Activated T-helper 17 cell treated with anti-CD3 and anti-CD28 coated beads, Interleukin-2, amount 50 U/mL, for 72 hours (primary cell): ENCODE measurements at regions not wholly inside any gene's neighbourhood (a gene's known extent, or its start where the extent isn't known, plus 50 kb on each side); places are given as distances from the start of the nearest gene placed in this dataset.

Experiments used
- ATAC-seq: fragments of 150-1000 bp; cut with Tn5 transposase; replicated peaks from 2 replicates; pipeline ENCODE4 v1.10.0; 2021; ENCODE audit warnings: mild to moderate bottlenecking, moderate library complexity
- H3K27ac Mint-ChIP-seq: one replicate; pipeline ENCODE4 v1.8.0; 2022; ENCODE audit warnings: mixed read lengths
- H3K27me3 Mint-ChIP-seq: one replicate; pipeline ENCODE4 v1.8.0; 2022; ENCODE audit warnings: mixed read lengths
- H3K36me3 Mint-ChIP-seq: one replicate; pipeline ENCODE4 v1.8.0; 2022; ENCODE audit warnings: low read depth, mild to moderate bottlenecking, mixed read lengths
- H3K4me1 Mint-ChIP-seq: one replicate; pipeline ENCODE4 v1.8.0; 2022; ENCODE audit warnings: mixed read lengths
- H3K4me3 Mint-ChIP-seq: one replicate; pipeline ENCODE4 v1.8.0; 2022; ENCODE audit warnings: mild to moderate bottlenecking, mixed read lengths
- H3K9me3 Mint-ChIP-seq: one replicate; pipeline ENCODE4 v1.8.0; 2022; ENCODE audit warnings: mixed read lengths

GRCh38 chr2:226680719-226681118, 118.9 kb downstream of the IRS1 start:
- H3K27me3 Mint-ChIP-seq, result peaks cover 4% of the 10 kb centered on the region
- no peak for ATAC-seq
- H3K4me1 Mint-ChIP-seq, result peaks cover 5% of the 10 kb centered on the region
- H3K4me3 Mint-ChIP-seq, result no peak overlapping the region
- no peaks in the 10 kb centered on the region for H3K9me3 Mint-ChIP-seq
- H3K27ac Mint-ChIP-seq, result no peak overlapping the region
- H3K36me3 Mint-ChIP-seq, result no peaks in the 10 kb centered on the region

DNA sequence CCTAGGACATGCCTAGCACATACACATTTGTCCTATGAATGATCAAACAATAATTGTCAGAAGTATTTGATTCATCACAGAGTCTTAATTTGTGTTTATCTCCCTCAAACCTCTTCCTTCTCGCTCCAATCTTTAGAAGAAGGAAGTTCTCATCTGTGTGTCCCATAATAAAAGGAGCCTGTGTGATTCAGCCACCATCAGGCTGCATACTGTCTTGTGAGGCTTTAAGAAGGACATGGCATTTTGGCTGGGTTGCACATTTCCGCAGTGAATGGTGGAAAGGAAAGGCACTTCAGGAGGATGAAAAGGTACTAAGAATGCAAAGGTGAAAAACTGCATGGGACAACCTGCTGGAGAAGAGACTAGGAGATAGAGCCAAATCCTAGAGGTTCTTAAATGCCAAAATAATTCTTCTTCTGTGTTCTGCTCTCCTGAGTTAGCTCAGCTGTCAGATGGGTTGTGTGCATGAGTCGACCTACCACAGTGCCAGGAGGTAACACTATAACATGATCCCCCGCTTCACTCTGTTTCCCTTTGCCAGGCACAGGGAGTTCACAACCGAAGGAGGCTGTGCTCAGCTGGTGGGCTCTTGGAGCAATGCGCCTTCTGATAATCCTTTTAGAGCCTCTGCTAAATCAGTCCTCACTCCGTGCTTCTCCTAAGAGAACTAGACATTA, 120.1 kb downstream of the IRS1 start:
- Mint-ChIP-seq H3K4me1 (no peaks in the 10 kb centered on the region), H3K27me3 (peaks cover 7% of the 10 kb centered on the region), H3K36me3 (no peaks in the 10 kb centered on the region), H3K4me3 (no peak overlapping the region), H3K9me3 (no peaks in the 10 kb centered on the region), H3K27ac (no peak overlapping the region)
- ATAC-seq, result no peak

DNA sequence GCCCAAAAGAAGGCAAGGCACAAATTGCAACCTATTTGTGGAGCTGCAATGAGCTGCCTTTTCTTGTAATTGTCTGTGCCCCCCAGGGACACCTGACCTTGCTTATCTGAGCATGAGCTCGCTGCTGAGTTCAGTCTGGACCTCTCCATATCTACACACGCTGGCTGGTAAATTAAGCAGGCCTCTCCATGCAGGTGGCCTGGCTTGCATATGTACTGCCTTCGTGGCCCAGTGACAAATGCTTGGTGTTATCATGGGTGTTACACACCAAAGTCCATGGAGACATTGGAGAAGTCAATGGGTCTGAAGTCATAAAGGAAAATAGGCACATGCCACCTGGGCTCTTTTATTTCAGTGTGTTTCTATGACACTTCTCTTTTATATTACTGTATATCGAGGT, 121.2 kb downstream of the IRS1 start:
- H3K36me3 Mint-ChIP-seq, result no peaks in the 10 kb centered on the region
- ATAC-seq, result no peak
- H3K9me3 Mint-ChIP-seq, result no peaks in the 10 kb centered on the region
- H3K4me1 Mint-ChIP-seq, result peaks cover under 1% of the 10 kb centered on the region
- no peak overlapping the region for H3K4me3 Mint-ChIP-seq
- peaks cover 8% of the 10 kb centered on the region for H3K27me3 Mint-ChIP-seq
- H3K27ac Mint-ChIP-seq, result no peak overlapping the region

- H3K27me3 Mint-ChIP-seq, result peaks cover 14% of the 10 kb centered on the region
- no peak overlapping the region for H3K27ac Mint-ChIP-seq
- ATAC-seq, result no peak
- no peaks in the 10 kb centered on the region for H3K9me3 Mint-ChIP-seq
- no peaks in the 10 kb centered on the region for H3K36me3 Mint-ChIP-seq
- peaks cover 6% of the 10 kb centered on the region for H3K4me1 Mint-ChIP-seq
- no peak overlapping the region for H3K4me3 Mint-ChIP-seq
Measured at GRCh38 chr2:226677080-226677479, 122.5 kb downstream of the IRS1 start.

- H3K36me3 Mint-ChIP-seq, result no peaks in the 10 kb centered on the region
- H3K9me3 Mint-ChIP-seq, result no peaks in the 10 kb centered on the region
- ATAC-seq, result no peak
- no peak overlapping the region for H3K27ac Mint-ChIP-seq
- no peak overlapping the region for H3K4me3 Mint-ChIP-seq
- H3K4me1 Mint-ChIP-seq, result peaks cover 6% of the 10 kb centered on the region
- H3K27me3 Mint-ChIP-seq, result peaks cover 18% of the 10 kb centered on the region
Measured at GRCh38 chr2:226676618-226677017, 123.0 kb downstream of the IRS1 start.

DNA sequence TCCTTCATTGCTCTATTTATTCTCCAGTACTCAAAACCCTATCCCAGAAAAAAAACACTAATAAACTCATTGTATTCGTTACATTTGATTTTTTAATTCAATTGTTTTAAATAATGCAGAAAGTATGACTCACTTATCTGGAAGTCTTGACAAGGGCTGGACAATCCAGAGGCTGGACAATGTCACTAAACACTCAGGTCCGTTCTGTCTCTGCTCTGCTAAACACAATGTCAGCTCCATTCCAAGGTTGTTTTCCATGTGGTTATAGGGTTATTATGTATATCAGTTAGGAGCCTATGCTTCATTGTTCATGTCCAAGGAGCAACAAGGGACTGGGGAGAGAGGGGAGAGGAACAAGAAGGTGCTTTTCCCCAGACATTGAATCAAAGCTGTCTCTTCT, 125.5 kb downstream of the IRS1 start:
- Mint-ChIP-seq H3K36me3 (no peaks in the 10 kb centered on the region), H3K27ac (no peak overlapping the region), H3K4me1 (peaks cover 6% of the 10 kb centered on the region), H3K9me3 (no peaks in the 10 kb centered on the region), H3K27me3 (peaks cover 33% of the 10 kb centered on the region), H3K4me3 (no peak overlapping the region)
- no peak for ATAC-seq

GRCh38 chr2:226673314-226673723, 126.3 kb downstream of the IRS1 start:
- no peak overlapping the region for H3K27ac Mint-ChIP-seq
- ATAC-seq, result no peak
- no peaks in the 10 kb centered on the region for H3K9me3 Mint-ChIP-seq
- peaks cover 6% of the 10 kb centered on the region for H3K4me1 Mint-ChIP-seq
- peaks cover 36% of the 10 kb centered on the region for H3K27me3 Mint-ChIP-seq
- no peak overlapping the region for H3K4me3 Mint-ChIP-seq
- H3K36me3 Mint-ChIP-seq, result no peaks in the 10 kb centered on the region

DNA sequence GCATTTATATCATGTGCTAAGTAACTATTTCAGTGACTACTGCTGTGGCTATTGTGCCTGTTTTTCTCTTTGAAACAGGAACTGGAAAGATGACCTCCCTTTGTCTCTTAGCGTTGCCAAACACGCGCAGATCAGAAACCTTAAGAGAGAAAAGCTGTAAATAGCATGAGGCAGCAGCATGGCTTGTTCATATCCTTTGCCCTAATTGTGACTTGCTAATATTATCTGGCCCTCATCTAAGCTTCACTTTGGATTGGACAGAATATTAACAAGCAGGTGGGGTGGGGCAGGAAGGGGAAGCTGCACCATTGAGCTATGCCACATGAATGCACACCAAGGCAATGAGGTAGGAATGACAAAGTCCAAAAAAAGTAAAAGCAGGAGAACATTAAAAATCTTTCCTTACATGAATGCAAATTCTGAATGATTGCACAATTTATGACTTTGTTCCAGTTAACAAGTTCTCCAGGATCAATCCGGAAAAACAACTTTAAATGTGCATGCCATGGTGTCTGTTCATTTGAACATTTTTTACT, 128.4 kb downstream of the IRS1 start:
- no peaks in the 10 kb centered on the region for H3K36me3 Mint-ChIP-seq
- no peak overlapping the region for H3K27ac Mint-ChIP-seq
- no peak overlapping the region for H3K4me3 Mint-ChIP-seq
- ATAC-seq, result no peak
- peaks cover 41% of the 10 kb centered on the region for H3K27me3 Mint-ChIP-seq
- H3K9me3 Mint-ChIP-seq, result no peaks in the 10 kb centered on the region
- peaks cover 6% of the 10 kb centered on the region for H3K4me1 Mint-ChIP-seq

DNA sequence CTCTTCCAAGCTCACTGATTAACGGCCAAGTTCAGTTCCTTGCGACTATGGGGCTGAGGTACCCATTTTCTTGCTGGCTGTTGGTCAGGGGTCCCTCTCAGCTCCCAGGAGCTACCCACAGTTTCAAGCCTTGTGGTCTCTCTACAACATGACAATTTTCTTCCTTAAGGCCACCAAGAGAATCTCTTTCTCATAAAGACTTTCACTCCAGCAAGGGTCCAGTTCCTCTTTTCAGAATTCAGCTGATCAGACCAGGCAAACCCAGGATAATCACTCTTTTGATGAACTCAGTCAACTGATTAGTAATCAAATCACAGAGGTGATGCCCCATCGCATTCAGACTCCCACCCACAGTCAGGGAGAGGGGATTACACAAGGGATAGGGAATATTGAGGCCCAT, 129.7 kb downstream of the IRS1 start:
- Mint-ChIP-seq H3K27me3 (peaks cover 38% of the 10 kb centered on the region), H3K4me3 (no peak overlapping the region), H3K4me1 (peaks cover 6% of the 10 kb centered on the region), H3K9me3 (no peaks in the 10 kb centered on the region), H3K27ac (no peak overlapping the region), H3K36me3 (no peaks in the 10 kb centered on the region)
- no peak for ATAC-seq

DNA sequence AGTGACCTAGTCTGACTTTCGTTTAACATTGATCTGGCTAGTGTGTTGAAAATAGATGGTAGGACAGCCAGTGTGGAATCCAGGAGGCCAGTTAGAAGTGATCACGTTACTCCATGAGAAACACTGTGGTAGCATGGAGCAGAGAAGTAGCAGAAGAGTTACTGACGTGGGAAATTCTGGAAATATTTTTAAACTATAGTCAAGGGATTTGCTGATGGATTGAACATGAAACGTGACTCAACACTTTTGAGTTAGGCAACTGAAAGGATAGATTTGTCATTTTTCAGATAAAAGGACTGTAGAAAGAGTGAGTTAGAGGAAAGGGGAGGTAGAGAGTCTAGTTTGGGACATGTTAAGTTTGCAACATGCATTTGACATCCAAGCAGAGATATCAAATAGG, 130.4 kb downstream of the IRS1 start:
- H3K27me3 Mint-ChIP-seq, result peaks cover 38% of the 10 kb centered on the region
- H3K4me3 Mint-ChIP-seq, result no peak overlapping the region
- no peaks in the 10 kb centered on the region for H3K9me3 Mint-ChIP-seq
- peaks cover 6% of the 10 kb centered on the region for H3K4me1 Mint-ChIP-seq
- no peak overlapping the region for H3K27ac Mint-ChIP-seq
- no peak for ATAC-seq
- no peaks in the 10 kb centered on the region for H3K36me3 Mint-ChIP-seq

DNA sequence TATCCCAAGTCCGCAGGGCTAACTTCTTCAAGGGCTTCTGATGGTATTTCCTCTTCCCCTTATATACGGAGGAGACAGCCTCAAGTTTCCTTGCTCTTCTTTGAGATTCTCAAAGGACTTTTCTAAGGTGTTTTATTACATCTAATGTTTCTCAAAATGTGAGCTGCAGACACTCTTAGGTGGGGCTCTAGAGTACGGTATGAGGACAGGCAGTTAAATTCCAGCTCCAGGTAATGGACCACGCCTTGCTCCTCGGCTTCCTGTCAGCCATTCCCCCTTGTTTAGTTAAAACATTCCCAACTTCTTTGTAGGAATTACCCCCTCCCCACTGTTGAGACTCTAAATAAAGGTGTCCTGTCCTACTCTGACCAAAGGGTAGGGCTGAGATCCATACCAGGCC, 131.9 kb downstream of the IRS1 start:
- Mint-ChIP-seq H3K4me1 (no peaks in the 10 kb centered on the region), H3K27me3 (peaks cover 31% of the 10 kb centered on the region), H3K27ac (no peak overlapping the region), H3K9me3 (no peaks in the 10 kb centered on the region), H3K4me3 (no peak overlapping the region), H3K36me3 (no peaks in the 10 kb centered on the region)
- ATAC-seq, result no peak

DNA sequence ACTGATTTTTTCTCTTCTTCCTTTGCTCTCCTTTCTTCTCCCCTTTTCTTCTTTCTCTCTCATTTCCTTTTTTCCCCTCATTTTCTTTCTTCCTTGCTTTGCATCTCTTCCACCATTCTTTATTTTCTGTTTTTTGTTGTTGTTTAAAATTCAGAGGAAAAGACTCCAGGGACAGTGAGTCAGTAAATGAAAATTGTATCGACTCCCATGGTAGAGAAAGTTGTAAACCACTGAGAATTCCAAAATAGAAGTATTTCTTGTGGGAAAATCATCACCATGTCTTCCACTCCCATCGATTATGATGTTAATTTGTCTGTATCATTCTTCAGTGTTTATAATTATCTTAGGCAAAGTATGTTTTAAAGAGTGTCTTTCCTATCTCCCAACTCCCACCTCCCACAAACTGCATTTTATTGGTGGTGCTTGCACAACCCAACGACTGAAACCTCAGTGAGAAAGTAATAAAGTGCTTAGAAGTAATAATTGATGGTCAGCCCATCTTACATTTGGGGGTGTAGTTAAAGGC, 134.3 kb downstream of the IRS1 start:
- H3K9me3 Mint-ChIP-seq, result no peaks in the 10 kb centered on the region
- H3K4me3 Mint-ChIP-seq, result no peak overlapping the region
- no peaks in the 10 kb centered on the region for H3K36me3 Mint-ChIP-seq
- no peaks in the 10 kb centered on the region for H3K4me1 Mint-ChIP-seq
- no peak for ATAC-seq
- H3K27ac Mint-ChIP-seq, result no peak overlapping the region
- H3K27me3 Mint-ChIP-seq, result peaks cover 23% of the 10 kb centered on the region

DNA sequence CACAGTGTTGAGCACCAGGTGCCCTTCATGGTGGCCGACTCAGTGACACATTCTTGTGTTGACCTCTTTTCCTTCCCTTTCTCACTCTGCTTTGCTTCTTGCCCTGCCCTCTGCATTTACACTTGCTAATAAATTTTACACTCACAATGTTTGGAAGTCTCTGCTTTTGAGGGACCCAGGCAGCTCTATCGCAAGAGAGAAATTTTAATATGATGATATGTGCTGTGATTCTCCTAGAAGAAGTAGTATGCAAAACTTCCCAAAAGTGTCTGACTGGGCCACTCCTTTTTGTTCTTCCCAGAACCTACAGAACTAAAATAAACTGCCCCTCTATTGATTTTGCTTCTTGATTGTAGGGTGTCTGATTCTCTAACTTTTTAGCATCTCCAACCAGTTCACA, 135.0 kb downstream of the IRS1 start:
- Mint-ChIP-seq H3K27me3 (peaks cover 19% of the 10 kb centered on the region), H3K4me3 (no peak overlapping the region), H3K27ac (no peak overlapping the region), H3K9me3 (no peaks in the 10 kb centered on the region), H3K4me1 (no peaks in the 10 kb centered on the region), H3K36me3 (no peaks in the 10 kb centered on the region)
- ATAC-seq, result no peak

DNA sequence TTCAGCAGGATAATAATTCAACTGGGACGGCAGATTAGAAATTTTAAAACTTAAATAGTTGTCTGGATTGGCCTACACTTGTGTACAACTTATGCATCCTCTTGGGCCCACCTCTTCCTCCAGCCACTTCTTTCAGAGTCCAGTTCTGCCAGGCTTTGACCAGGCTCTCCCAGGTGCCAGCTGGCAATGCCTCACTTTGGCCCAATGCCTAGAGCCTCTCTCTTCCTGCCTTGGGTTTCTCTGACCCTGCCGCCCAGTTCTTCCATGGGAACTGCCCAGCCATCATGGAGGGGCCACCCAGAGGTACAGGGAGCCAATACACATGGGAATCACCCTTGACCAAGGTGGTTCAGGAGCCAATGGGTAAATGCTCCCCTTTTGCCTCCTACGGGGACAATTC, 135.5 kb downstream of the IRS1 start:
- Mint-ChIP-seq H3K36me3 (no peaks in the 10 kb centered on the region), H3K27me3 (peaks cover 16% of the 10 kb centered on the region), H3K4me3 (no peak overlapping the region), H3K9me3 (no peaks in the 10 kb centered on the region), H3K27ac (no peak overlapping the region), H3K4me1 (no peaks in the 10 kb centered on the region)
- ATAC-seq, result no peak

GRCh38 chr2:226661789-226662545, 137.7 kb downstream of the IRS1 start:
- H3K4me1 Mint-ChIP-seq, result no peaks in the 10 kb centered on the region
- H3K27ac Mint-ChIP-seq, result no peak overlapping the region
- no peaks in the 10 kb centered on the region for H3K36me3 Mint-ChIP-seq
- H3K27me3 Mint-ChIP-seq, result peaks cover 8% of the 10 kb centered on the region
- no peak overlapping the region for H3K4me3 Mint-ChIP-seq
- peaks cover 3% of the 10 kb centered on the region for H3K9me3 Mint-ChIP-seq
- no peak for ATAC-seq
